Neural cell (in vitro differentiated cells): ENCODE measurements at regions not wholly inside any gene's neighbourhood (a gene's known extent, or its start where the extent isn't known, plus 50 kb on each side); places are given as distances from the start of the nearest gene placed in this dataset.

ENCODE experiments used
- H2AFZ ChIP-seq: fragments of 200-600, 300-800 bp; sonication (generic), shearing (Covaris generic); 2 replicates; pipeline ENCODE4 v1.6.0; 2014; ENCODE audit warnings: low read depth, mild to moderate bottlenecking, antibody characterized with exemption, low read length, moderate library complexity
- H3F3A ChIP-seq: fragments of 200-600 bp; shearing (Covaris generic); 2 replicates; pipeline ENCODE4 v1.6.1; 2016; ENCODE audit warnings: mild to moderate bottlenecking, moderate library complexity, mixed read lengths, antibody characterized with exemption, low read length; ENCODE audit not compliant: insufficient read depth, poor library complexity, severe bottlenecking
- H3K27ac ChIP-seq: fragments of 200-600, 300-800 bp; sonication (generic), shearing (Covaris generic); 2 replicates; pipeline ENCODE4 v1.5.1; 2014; ENCODE audit warnings: mild to moderate bottlenecking, low read length, moderate library complexity
- H3K27me3 ChIP-seq: fragments of 300-800, 200-600 bp; sonication (generic), shearing (Covaris generic); 2 replicates; pipeline ENCODE4 v1.6.0; 2014; ENCODE audit warnings: mild to moderate bottlenecking, low read depth, low read length, moderate library complexity; ENCODE audit not compliant: insufficient read depth
- H3K36me3 ChIP-seq: fragments of 300-800, 200-600 bp; sonication (generic), shearing (Covaris generic); 2 replicates; pipeline ENCODE4 v1.5.1; 2014; ENCODE audit warnings: mild to moderate bottlenecking, antibody characterized with exemption, low read length, moderate library complexity; ENCODE audit not compliant: insufficient read depth
- H3K4me2 ChIP-seq: fragments of 300-800, 200-600 bp; sonication (generic), shearing (Covaris generic); 2 replicates; pipeline ENCODE4 v1.6.0; 2014; ENCODE audit warnings: mild to moderate bottlenecking, low read length
- H3K4me3 ChIP-seq: fragments of 300-800, 200-600 bp; sonication (generic), shearing (Covaris generic); 2 replicates; pipeline ENCODE4 v1.5.1; 2014; ENCODE audit warnings: mild to moderate bottlenecking, low read length, moderate library complexity
- H3K79me2 ChIP-seq: fragments of 200-600 bp; shearing (Covaris generic); replicated peaks from 2 replicates; pipeline ENCODE4 v1.6.0; 2014; ENCODE audit warnings: mild to moderate bottlenecking, low read length, moderate library complexity; ENCODE audit not compliant: insufficient read depth
- H3K9ac ChIP-seq: fragments of 300-800, 200-600 bp; sonication (generic), shearing (Covaris generic); 2 replicates; pipeline ENCODE4 v1.6.1; 2016; ENCODE audit warnings: mild to moderate bottlenecking, low read length, mixed read lengths
- H3K9me2 ChIP-seq: fragments of 200-600 bp; shearing (Covaris generic); 2 replicates; pipeline ENCODE4 v1.6.1; 2016; ENCODE audit warnings: mild to moderate bottlenecking, low read length, mixed read lengths; ENCODE audit not compliant: insufficient read depth
- H3K9me3 ChIP-seq: fragments of 200-600, 300-800 bp; sonication (generic), shearing (Covaris generic); 2 replicates; pipeline ENCODE4 v1.6.1; 2016; ENCODE audit warnings: mild to moderate bottlenecking, mixed run types, low read length, moderate library complexity, mixed read lengths
- H4K20me1 ChIP-seq: fragments of 200-600 bp; shearing (Covaris generic); 2 replicates; pipeline ENCODE4 v1.6.1; 2016; ENCODE audit warnings: mild to moderate bottlenecking, mixed run types; ENCODE audit not compliant: insufficient read depth
- EP300 ChIP-seq: fragments of 450-650 bp; conservative IDR thresholded peaks from 2 replicates; pipeline ENCODE4 v1.6.1; 2014; ENCODE audit warnings: antibody characterized with exemption, mild to moderate bottlenecking, moderate library complexity; ENCODE audit not compliant: poor library complexity, severe bottlenecking
- MXI1 ChIP-seq: fragments of 450-650 bp; conservative IDR thresholded peaks from 2 replicates; pipeline ENCODE4 v1.6.1; 2014; ENCODE audit warnings: antibody characterized with exemption, mild to moderate bottlenecking; ENCODE audit not compliant: poor library complexity, severe bottlenecking
- POLR2AphosphoS5 ChIP-seq: IDR thresholded peaks from 2 replicates; pipeline ENCODE4 v1.6.1; 2012
- RAD21 ChIP-seq: fragments of 450-650 bp; conservative IDR thresholded peaks from 2 replicates; pipeline ENCODE4 v1.6.1; 2014; ENCODE audit warnings: antibody characterized with exemption, mild to moderate bottlenecking, moderate library complexity
- REST ChIP-seq: IDR thresholded peaks from 2 replicates; pipeline ENCODE4 v1.6.1; 2012; ENCODE audit warnings: borderline replicate concordance
- SMC3 ChIP-seq: fragments of 450-650 bp; conservative IDR thresholded peaks from 2 replicates; pipeline ENCODE4 v1.6.1; 2014; ENCODE audit warnings: antibody characterized with exemption, mild to moderate bottlenecking, moderate library complexity; ENCODE audit not compliant: poor library complexity
- TAF1 ChIP-seq: IDR thresholded peaks from 2 replicates; pipeline ENCODE4 v1.6.1; 2012; ENCODE audit warnings: low read depth
- TF ChIP-seq, protein P1 (sequence below): fragments of 450-650 bp; IDR thresholded peaks from 2 replicates; pipeline ENCODE4 v1.5.1; 2014; ENCODE audit warnings: antibody characterized with exemption, mild to moderate bottlenecking, moderate library complexity; ENCODE audit not compliant: poor library complexity, severe bottlenecking

DNA sequence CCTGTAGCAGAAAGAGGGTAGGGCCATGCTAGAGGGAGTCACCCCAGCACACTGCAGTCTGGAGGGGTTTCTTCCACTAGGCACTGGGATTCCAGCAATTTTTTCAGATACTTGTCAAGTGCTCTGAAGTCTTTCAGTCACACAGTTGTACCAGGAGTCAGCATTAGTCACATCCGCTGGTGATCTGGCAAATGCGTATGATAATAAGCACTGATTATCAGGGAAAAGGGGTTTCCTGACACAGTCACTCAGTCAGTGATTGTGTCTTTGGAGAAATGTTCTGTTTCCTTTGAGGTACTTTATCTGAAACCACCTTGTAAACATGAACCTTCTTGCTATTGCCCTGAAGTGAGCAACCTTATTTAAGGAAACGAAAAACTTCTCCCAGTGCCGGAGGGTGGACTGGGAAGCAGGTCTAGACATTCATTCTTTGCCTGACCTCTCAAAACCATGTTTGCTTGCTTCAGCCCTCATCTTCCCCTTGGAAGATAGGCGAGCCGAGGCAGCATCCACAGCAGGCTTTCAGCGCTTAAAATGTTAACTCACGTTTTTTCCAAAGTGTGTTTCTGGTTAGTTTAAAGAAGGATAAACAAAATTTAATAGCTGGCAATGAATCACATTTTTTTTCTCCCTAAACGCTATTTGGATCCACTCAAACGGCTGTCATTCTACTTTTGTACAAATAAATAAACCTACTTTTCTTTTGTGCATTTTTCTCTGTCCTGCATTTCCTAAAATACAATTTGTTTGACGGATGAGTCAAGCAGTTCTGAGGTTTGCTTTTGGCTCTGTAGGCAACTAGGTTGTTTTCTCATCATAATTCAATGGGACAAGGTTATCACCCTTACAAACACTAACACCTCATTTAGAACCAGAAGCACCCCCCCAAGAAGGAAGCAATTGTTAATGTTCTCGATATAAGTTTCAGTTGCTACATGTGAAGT is 77.7 kb downstream of the FOXD1 start:
- Histone ChIP-seq H3K4me2 (no peak overlapping the region), H3K36me3 (no peaks in the 10 kb centered on the region), H3K79me2 (no peaks in the 10 kb centered on the region), H4K20me1 (no peaks in the 10 kb centered on the region), H3K9me2 (no peaks in the 10 kb centered on the region), H2AFZ (no peak overlapping the region), H3K27me3 (no peaks in the 10 kb centered on the region), H3K27ac (no peak overlapping the region), H3K4me3 (no peak overlapping the region), H3K9ac (no peak overlapping the region), H3K9me3 (no peaks in the 10 kb centered on the region), H3F3A (no peaks in the 10 kb centered on the region)
- TF ChIP-seq POLR2AphosphoS5 (no peak), REST (no peak), EP300 (no peak), TAF1 (no peak), SMC3 (no peak)

GRCh38 chr5:73370095-73370494 is 78.5 kb downstream of the FOXD1 start:
- no peak overlapping the region for H3K4me2 ChIP-seq
- H3K36me3 ChIP-seq: no peaks in the 10 kb centered on the region
- no peaks in the 10 kb centered on the region for H3K79me2 ChIP-seq
- no peak overlapping the region for H3K4me3 ChIP-seq
- no peak overlapping the region for H3K9ac ChIP-seq
- H3K27me3 ChIP-seq: no peaks in the 10 kb centered on the region
- H3F3A ChIP-seq: no peaks in the 10 kb centered on the region
- no peaks in the 10 kb centered on the region for H3K9me2 ChIP-seq
- TF ChIP-seq POLR2AphosphoS5 (no peak), MXI1 (no peak), SMC3 (no peak), RAD21 (no peak), EP300 (no peak)
- TF ChIP-seq, protein P1, sequence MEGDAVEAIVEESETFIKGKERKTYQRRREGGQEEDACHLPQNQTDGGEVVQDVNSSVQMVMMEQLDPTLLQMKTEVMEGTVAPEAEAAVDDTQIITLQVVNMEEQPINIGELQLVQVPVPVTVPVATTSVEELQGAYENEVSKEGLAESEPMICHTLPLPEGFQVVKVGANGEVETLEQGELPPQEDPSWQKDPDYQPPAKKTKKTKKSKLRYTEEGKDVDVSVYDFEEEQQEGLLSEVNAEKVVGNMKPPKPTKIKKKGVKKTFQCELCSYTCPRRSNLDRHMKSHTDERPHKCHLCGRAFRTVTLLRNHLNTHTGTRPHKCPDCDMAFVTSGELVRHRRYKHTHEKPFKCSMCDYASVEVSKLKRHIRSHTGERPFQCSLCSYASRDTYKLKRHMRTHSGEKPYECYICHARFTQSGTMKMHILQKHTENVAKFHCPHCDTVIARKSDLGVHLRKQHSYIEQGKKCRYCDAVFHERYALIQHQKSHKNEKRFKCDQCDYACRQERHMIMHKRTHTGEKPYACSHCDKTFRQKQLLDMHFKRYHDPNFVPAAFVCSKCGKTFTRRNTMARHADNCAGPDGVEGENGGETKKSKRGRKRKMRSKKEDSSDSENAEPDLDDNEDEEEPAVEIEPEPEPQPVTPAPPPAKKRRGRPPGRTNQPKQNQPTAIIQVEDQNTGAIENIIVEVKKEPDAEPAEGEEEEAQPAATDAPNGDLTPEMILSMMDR: no peak
- H3K27ac ChIP-seq: no peak overlapping the region
- H4K20me1 ChIP-seq: no peaks in the 10 kb centered on the region
- no peak overlapping the region for H2AFZ ChIP-seq
- H3K9me3 ChIP-seq: no peaks in the 10 kb centered on the region
